H9 (cell line): ENCODE measurements at regions not wholly inside any gene's neighbourhood (a gene's known extent, or its start where the extent isn't known, plus 50 kb on each side); places are given as distances from the start of the nearest gene placed in this dataset.

ENCODE experiments used
- DNase-seq: peaks from one replicate; pipeline ENCODE4 v3.0.0-alpha.2; 2017
- H2AFZ ChIP-seq: one replicate; pipeline ENCODE4 v1.6.1; 2013; ENCODE audit warnings: mild to moderate bottlenecking, low read length, control low read depth, moderate library complexity
- H2AK5ac ChIP-seq: 2 replicates; pipeline ENCODE4 v1.6.1; 2013; ENCODE audit warnings: low read length, control low read depth, mixed read lengths; ENCODE audit not compliant: insufficient read length
- H2BK120ac ChIP-seq: one replicate; pipeline ENCODE4 v1.6.1; 2013; ENCODE audit warnings: low read depth, mild to moderate bottlenecking, low read length, control low read depth, inconsistent platforms; ENCODE audit not compliant: poor library complexity, severe bottlenecking
- H2BK12ac ChIP-seq: 2 replicates; pipeline ENCODE4 v1.6.1; 2013; ENCODE audit warnings: low read length, control low read depth, mixed read lengths, low read depth; ENCODE audit not compliant: insufficient read length
- H2BK15ac ChIP-seq: 2 replicates; pipeline ENCODE4 v1.6.1; 2013; ENCODE audit warnings: low read depth, low read length, control low read depth
- H2BK20ac ChIP-seq: one replicate; pipeline ENCODE4 v1.6.1; 2013; ENCODE audit warnings: low read depth, mild to moderate bottlenecking, low read length, control low read depth, inconsistent platforms; ENCODE audit not compliant: poor library complexity, severe bottlenecking
- H2BK5ac ChIP-seq: 2 replicates; pipeline ENCODE4 v1.6.1; 2013; ENCODE audit warnings: low read length, control low read depth, mixed read lengths; ENCODE audit not compliant: insufficient read length
- H3K14ac ChIP-seq: 2 replicates; pipeline ENCODE4 v1.6.1; 2013; ENCODE audit warnings: low read length, control low read depth; ENCODE audit not compliant: insufficient read depth
- H3K18ac ChIP-seq: 2 replicates; pipeline ENCODE4 v1.6.1; 2013; ENCODE audit warnings: low read depth, mild to moderate bottlenecking, mixed read lengths, low read length, control low read depth; ENCODE audit not compliant: insufficient read length
- H3K23ac ChIP-seq: 2 replicates; pipeline ENCODE4 v1.6.1; 2013; ENCODE audit warnings: low read length, control low read depth, mixed read lengths, low read depth; ENCODE audit not compliant: insufficient read length
- H3K23me2 ChIP-seq: 2 replicates; pipeline ENCODE4 v1.6.1; 2013; ENCODE audit warnings: low read depth, mild to moderate bottlenecking, mixed read lengths, low read length, control low read depth; ENCODE audit not compliant: insufficient read length, poor library complexity, severe bottlenecking
- H3K27ac ChIP-seq: 2 replicates; pipeline ENCODE4 v1.5.1; 2013; ENCODE audit warnings: low read length, control low read depth, mixed read lengths, low read depth; ENCODE audit not compliant: insufficient read length
- H3K27me3 ChIP-seq: 2 replicates; pipeline ENCODE4 v1.6.1; 2013; ENCODE audit warnings: low read length, control low read depth, inconsistent platforms; ENCODE audit not compliant: insufficient read depth
- H3K4ac ChIP-seq: 2 replicates; pipeline ENCODE4 v1.6.1; 2013; ENCODE audit warnings: low read depth, mild to moderate bottlenecking, control low read depth, inconsistent platforms, low read length, moderate library complexity
- H3K4me1 ChIP-seq: 2 replicates; pipeline ENCODE4 v1.6.1; 2013; ENCODE audit warnings: low read length, control low read depth, inconsistent platforms; ENCODE audit not compliant: insufficient read depth
- H3K4me2 ChIP-seq: 2 replicates; pipeline ENCODE4 v1.6.1; 2013; ENCODE audit warnings: low read length, control low read depth, mixed read lengths; ENCODE audit not compliant: insufficient read length, insufficient read depth
- H3K56ac ChIP-seq: 2 replicates; pipeline ENCODE4 v1.6.1; 2013; ENCODE audit warnings: low read depth, mild to moderate bottlenecking, mixed read lengths, low read length, control low read depth; ENCODE audit not compliant: insufficient read length
- H3K79me1 ChIP-seq: 2 replicates; pipeline ENCODE4 v1.6.1; 2013; ENCODE audit warnings: low read depth, mild to moderate bottlenecking, moderate library complexity, low read length, control low read depth, inconsistent platforms; ENCODE audit not compliant: insufficient read depth, poor library complexity, severe bottlenecking
- H3K79me2 ChIP-seq: 2 replicates; pipeline ENCODE4 v1.6.1; 2013; ENCODE audit warnings: low read length, control low read depth, inconsistent platforms; ENCODE audit not compliant: insufficient read depth
- H3K9ac ChIP-seq: 2 replicates; pipeline ENCODE4 v1.6.1; 2013; ENCODE audit warnings: low read length, control low read depth, mixed read lengths; ENCODE audit not compliant: insufficient read length; ENCODE audit errors: extremely low read depth
- H3K9me3 ChIP-seq: one replicate; pipeline ENCODE4 v1.6.1; 2013; ENCODE audit warnings: low read depth, low read length, inconsistent platforms; ENCODE audit not compliant: control insufficient read depth
- H3T11ph ChIP-seq: one replicate; pipeline ENCODE4 v1.6.1; 2013; ENCODE audit warnings: mild to moderate bottlenecking, low read length, control low read depth, inconsistent platforms
- H4K20me1 ChIP-seq: one replicate; pipeline ENCODE4 v1.6.1; 2013; ENCODE audit not compliant: control insufficient read depth, insufficient read length, insufficient read depth
- H4K5ac ChIP-seq: 2 replicates; pipeline ENCODE4 v1.6.1; 2013; ENCODE audit warnings: low read depth, mild to moderate bottlenecking, mixed read lengths, low read length, control low read depth; ENCODE audit not compliant: insufficient read length
- H4K8ac ChIP-seq: replicated peaks from 2 replicates; pipeline ENCODE4 v1.6.1; 2013; ENCODE audit warnings: low read length, control low read depth, mixed read lengths, low read depth; ENCODE audit not compliant: insufficient read length
- H4K91ac ChIP-seq: 2 replicates; pipeline ENCODE4 v1.6.1; 2013; ENCODE audit warnings: low read depth, mild to moderate bottlenecking, moderate library complexity, mixed read lengths, low read length, control low read depth; ENCODE audit not compliant: insufficient read length
- H3K27ac Mint-ChIP-seq, 3 experiments: 2 replicates in 2 of 3; 3 replicates in 1 of 3; pipeline ENCODE4 v1.8.0; 2020 to 2021; ENCODE audit warnings: mixed read lengths in 3 of 3, mild to moderate bottlenecking in 1 of 3, moderate library complexity in 1 of 3
- H3K27me3 Mint-ChIP-seq: 2 replicates; pipeline ENCODE4 v1.8.0; 2021; ENCODE audit warnings: low read depth, mild to moderate bottlenecking, moderate library complexity, mixed read lengths
- H3K36me3 Mint-ChIP-seq, 3 experiments: 2 replicates in 2 of 3; 3 replicates in 1 of 3; pipeline ENCODE4 v1.8.0; 2020 to 2021; ENCODE audit warnings: low read depth in 3 of 3, mixed read lengths in 3 of 3; ENCODE audit not compliant: insufficient read depth in 1 of 3
- H3K4me1 Mint-ChIP-seq, 2 experiments: 2 replicates each; pipeline ENCODE4 v1.8.0; 2020; ENCODE audit warnings: mixed read lengths in 2 of 2
- H3K4me3 Mint-ChIP-seq, 2 experiments: 2 replicates in 1 of 2; 3 replicates in 1 of 2; pipeline ENCODE4 v1.8.0; 2020 to 2021; ENCODE audit warnings: mild to moderate bottlenecking in 2 of 2, mixed read lengths in 2 of 2, moderate library complexity in 1 of 2
- H3K9me3 Mint-ChIP-seq, 2 experiments: 2 replicates in 1 of 2; 3 replicates in 1 of 2; pipeline ENCODE4 v1.8.0; 2020; ENCODE audit warnings: mild to moderate bottlenecking in 2 of 2, mixed read lengths in 2 of 2, moderate library complexity in 1 of 2
- CTCF ChIP-seq: fragments of 200-600 bp; sonication (generic); conservative IDR thresholded peaks from 3 replicates; pipeline ENCODE4 v1.8.0; 2021; ENCODE audit warnings: antibody characterized with exemption, mild to moderate bottlenecking
- WGBS: extraction: QIAGEN DNeasy Blood & Tissue Kit; methylation state at CpG from one replicate; pipeline ENCODE4 v1.1.7; 2013; ENCODE audit warnings: missing lambda C conversion rate, low lambda C conversion rate, mixed read lengths; ENCODE audit not compliant: insufficient read length; ENCODE audit errors: extremely low coverage; 5-methylcytosine and 5-hydroxymethylcytosine counted together

- Histone ChIP-seq H3K79me1 (no peaks in the 10 kb centered on the region), H2BK12ac (no peak overlapping the region), H3K56ac (no peak overlapping the region), H2AK5ac (no peak overlapping the region), H3K4me1 (peaks cover 6% of the 10 kb centered on the region), H3K14ac (no peak overlapping the region), H4K8ac (no peak overlapping the region), H2BK15ac (no peak overlapping the region), H3K23ac (no peak overlapping the region), H2AFZ (no peak overlapping the region), H2BK20ac (no peak overlapping the region), H2BK5ac (no peak overlapping the region), H3K27ac (no peak overlapping the region), H3K9me3 (no peaks in the 10 kb centered on the region), H3K18ac (no peak overlapping the region), H3K27me3 (no peaks in the 10 kb centered on the region), H2BK120ac (no peak overlapping the region), H4K5ac (no peak overlapping the region), H3K79me2 (no peaks in the 10 kb centered on the region), H3K23me2 (no peaks in the 10 kb centered on the region), H3K4ac (no peak overlapping the region), H4K91ac (no peak overlapping the region), H4K20me1 (no peaks in the 10 kb centered on the region), H3K4me2 (peak overlapping the region; percentile 36), H3K9ac (no peak overlapping the region), H3T11ph (no peak overlapping the region)
- Mint-ChIP-seq H3K36me3 (peaks cover 0 to 1% (median 1%) of the 10 kb centered on the region in 3 experiments; a peak in 1 of 7 replicates), H3K27ac (peak overlapping the region in 1 of 3 experiments; percentile 77; a peak in 1 of 7 replicates), H3K4me3 (no peak overlapping the region; a peak in 1 of 5 replicates), H3K4me1 (peaks cover 24 to 29% of the 10 kb centered on the region in 2 experiments), H3K9me3 (peaks cover 0 to 3% of the 10 kb centered on the region in 2 experiments; a peak in 2 of 5 replicates), H3K27me3 (peaks cover 1% of the 10 kb centered on the region; the same call in 1 of the 2 replicates)
- no peak for DNase-seq
- no peak for TF ChIP-seq CTCF
- WGBS: no CpG with 5 or more reads among the region's 5 CpGs
These were observed 54.2 kb upstream of the NT5C1B start for GRCh38 chr2:18643326-18644114.
